HG03565 (cell line): ENCODE measurements at regions not wholly inside any gene's neighbourhood (a gene's known extent, or its start where the extent isn't known, plus 50 kb on each side); places are given as distances from the start of the nearest gene placed in this dataset.
"Not testable (repeated sequence)": the region's sequence is repeated elsewhere in the genome, so short reads cannot be mapped to it uniquely, and the experiment has no call there.

ENCODE experiments used
- ATAC-seq: cut with Tn5 transposase; IDR thresholded peaks from one replicate; pipeline ENCODE4 v1.9.1; 2021; ENCODE audit warnings: mild to moderate bottlenecking, moderate library complexity; ENCODE audit not compliant: unreplicated experiment

GRCh38 chr17:71434716-71435115 is 686.1 kb upstream of the SOX9 start:
- no peak for ATAC-seq

- ATAC-seq: no peak
These were observed 684.3 kb upstream of the SOX9 start for GRCh38 chr17:71436479-71436878.

GRCh38 chr17:71437166-71437565 is 683.7 kb upstream of the SOX9 start:
- no peak for ATAC-seq

GRCh38 chr17:71438631-71439146 is 682.1 kb upstream of the SOX9 start:
- ATAC-seq: no peak

- no peak for ATAC-seq
These were observed 680.3 kb upstream of the SOX9 start for GRCh38 chr17:71440513-71440912.

GRCh38 chr17:71441098-71441497 is 679.7 kb upstream of the SOX9 start:
- ATAC-seq: no peak

- ATAC-seq: no peak
These were observed 676.7 kb upstream of the SOX9 start for GRCh38 chr17:71444078-71444477.

GRCh38 chr17:71446645-71447437 is 674.0 kb upstream of the SOX9 start:
- no peak for ATAC-seq

- no peak for ATAC-seq
These were observed 673.2 kb upstream of the SOX9 start for GRCh38 chr17:71447644-71448043.

GRCh38 chr17:71450657-71451056 is 670.2 kb upstream of the SOX9 start:
- ATAC-seq: not testable (repeated sequence)

GRCh38 chr17:71453876-71454422 is 666.9 kb upstream of the SOX9 start:
- no peak for ATAC-seq

GRCh38 chr17:71455219-71455618 is 665.6 kb upstream of the SOX9 start:
- no peak for ATAC-seq

- ATAC-seq: no peak
These were observed 662.5 kb upstream of the SOX9 start for GRCh38 chr17:71458322-71458721.

GRCh38 chr17:71460943-71461342 is 659.9 kb upstream of the SOX9 start:
- ATAC-seq: no peak

- ATAC-seq: no peak
These were observed 659.2 kb upstream of the SOX9 start for GRCh38 chr17:71461498-71462169.

- ATAC-seq: no peak
These were observed 656.6 kb upstream of the SOX9 start for GRCh38 chr17:71464241-71464640.

GRCh38 chr17:71464751-71465150 is 656.1 kb upstream of the SOX9 start:
- no peak for ATAC-seq

- ATAC-seq: no peak
These were observed 653.1 kb upstream of the SOX9 start for GRCh38 chr17:71467719-71468118.

- no peak for ATAC-seq
These were observed 650.8 kb upstream of the SOX9 start for GRCh38 chr17:71470062-71470461.

- ATAC-seq: peak; percentile 71
These were observed 647.7 kb upstream of the SOX9 start for GRCh38 chr17:71472809-71473789.

- ATAC-seq: no peak
These were observed 643.5 kb upstream of the SOX9 start for GRCh38 chr17:71477356-71477755.
